GM18519 (cell line): ENCODE measurements at regions not wholly inside any gene's neighbourhood (a gene's known extent, or its start where the extent isn't known, plus 50 kb on each side); places are given as distances from the start of the nearest gene placed in this dataset.
"Not testable (repeated sequence)": the region's sequence is repeated elsewhere in the genome, so short reads cannot be mapped to it uniquely, and the experiment has no call there.

Experiments
- ATAC-seq: cut with Tn5 transposase; IDR thresholded peaks from one replicate; pipeline ENCODE4 v1.9.1; 2021; ENCODE audit warnings: mild to moderate bottlenecking, moderate library complexity; ENCODE audit not compliant: unreplicated experiment, low FRiP score

- no peak for ATAC-seq
Observed at GRCh38 chr2:142670362-142670761, 207.1 kb upstream of the KYNU start.

- no peak for ATAC-seq
Observed at GRCh38 chr2:142668420-142668819, 209.0 kb upstream of the KYNU start.

GRCh38 chr2:142665241-142665640 lies 212.2 kb upstream of the KYNU start:
- ATAC-seq: no peak

GRCh38 chr2:142650601-142651000 lies 226.9 kb upstream of the KYNU start:
- ATAC-seq: no peak

GRCh38 chr2:142649581-142649980 lies 227.9 kb upstream of the KYNU start:
- no peak for ATAC-seq

GRCh38 chr2:142642650-142643049 lies 234.8 kb upstream of the KYNU start:
- ATAC-seq: no peak

GRCh38 chr2:142629193-142629592 lies 248.3 kb upstream of the KYNU start:
- no peak for ATAC-seq

- ATAC-seq: no peak
Observed at GRCh38 chr2:142621287-142621686, 256.2 kb upstream of the KYNU start.

GRCh38 chr2:142617461-142617860 lies 260.0 kb upstream of the KYNU start:
- ATAC-seq: no peak

GRCh38 chr2:142615876-142616275 lies 261.6 kb upstream of the KYNU start:
- ATAC-seq: no peak

GRCh38 chr2:142613193-142613592 lies 264.3 kb upstream of the KYNU start:
- ATAC-seq: not testable (repeated sequence)

GRCh38 chr2:142605421-142605820 lies 272.0 kb upstream of the KYNU start:
- no peak for ATAC-seq

GRCh38 chr2:142603759-142604158 lies 273.7 kb upstream of the KYNU start:
- ATAC-seq: no peak

- ATAC-seq: no peak
Observed at GRCh38 chr2:142602418-142602989, 275.0 kb upstream of the KYNU start.

- ATAC-seq: no peak
Observed at GRCh38 chr2:142601794-142602193, 275.7 kb upstream of the KYNU start.

GRCh38 chr2:142599504-142599903 lies 278.0 kb upstream of the KYNU start:
- ATAC-seq: no peak

GRCh38 chr2:142598846-142599245 lies 278.6 kb upstream of the KYNU start:
- no peak for ATAC-seq

- ATAC-seq: no peak
Observed at GRCh38 chr2:142596334-142597088, 281.0 kb upstream of the KYNU start.

GRCh38 chr2:142594935-142595334 lies 282.5 kb upstream of the KYNU start:
- no peak for ATAC-seq

GRCh38 chr2:142592171-142592570 lies 285.3 kb upstream of the KYNU start:
- ATAC-seq: no peak

- ATAC-seq: no peak
Observed at GRCh38 chr2:142591420-142591819, 286.0 kb upstream of the KYNU start.

GRCh38 chr2:142588269-142588668 lies 289.2 kb upstream of the KYNU start:
- no peak for ATAC-seq
